ENCODE measurements at regions not wholly inside any gene's neighbourhood (a gene's known extent, or its start where the extent isn't known, plus 50 kb on each side); places are given as distances from the start of the nearest gene placed in this dataset.
"Not testable (repeated sequence)": the region's sequence is repeated elsewhere in the genome, so short reads cannot be mapped to it uniquely, and the experiment has no call there.

DNA sequence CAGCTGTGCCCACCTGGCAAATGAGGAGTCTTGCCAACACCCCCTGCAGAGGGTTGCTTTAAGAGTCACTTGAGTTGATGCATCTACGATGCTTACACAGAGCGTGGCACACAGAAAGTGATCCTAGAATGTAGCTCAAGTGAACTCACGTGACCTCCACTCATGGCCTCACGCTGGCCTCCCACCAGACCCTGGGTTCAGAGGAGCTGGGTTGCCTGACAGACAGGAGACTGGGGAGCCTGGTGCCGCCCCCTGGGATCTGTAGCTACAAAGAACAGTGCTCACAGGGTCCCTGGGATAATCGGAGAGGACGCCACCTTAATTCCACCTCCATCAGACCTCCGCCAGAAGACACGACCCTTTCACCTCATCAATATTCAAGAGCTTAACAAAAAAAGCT lies 81.4 kb upstream of the CASZ1 start:
- no peak overlapping the region for H3K27ac ChIP-seq
- TF ChIP-seq, protein P1, sequence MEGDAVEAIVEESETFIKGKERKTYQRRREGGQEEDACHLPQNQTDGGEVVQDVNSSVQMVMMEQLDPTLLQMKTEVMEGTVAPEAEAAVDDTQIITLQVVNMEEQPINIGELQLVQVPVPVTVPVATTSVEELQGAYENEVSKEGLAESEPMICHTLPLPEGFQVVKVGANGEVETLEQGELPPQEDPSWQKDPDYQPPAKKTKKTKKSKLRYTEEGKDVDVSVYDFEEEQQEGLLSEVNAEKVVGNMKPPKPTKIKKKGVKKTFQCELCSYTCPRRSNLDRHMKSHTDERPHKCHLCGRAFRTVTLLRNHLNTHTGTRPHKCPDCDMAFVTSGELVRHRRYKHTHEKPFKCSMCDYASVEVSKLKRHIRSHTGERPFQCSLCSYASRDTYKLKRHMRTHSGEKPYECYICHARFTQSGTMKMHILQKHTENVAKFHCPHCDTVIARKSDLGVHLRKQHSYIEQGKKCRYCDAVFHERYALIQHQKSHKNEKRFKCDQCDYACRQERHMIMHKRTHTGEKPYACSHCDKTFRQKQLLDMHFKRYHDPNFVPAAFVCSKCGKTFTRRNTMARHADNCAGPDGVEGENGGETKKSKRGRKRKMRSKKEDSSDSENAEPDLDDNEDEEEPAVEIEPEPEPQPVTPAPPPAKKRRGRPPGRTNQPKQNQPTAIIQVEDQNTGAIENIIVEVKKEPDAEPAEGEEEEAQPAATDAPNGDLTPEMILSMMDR (IDR thresholded peaks at IDR 0.05) = no peak
- H3K4me3 ChIP-seq = no peak overlapping the region
- no peak for DNase-seq (ENCODE audit: low spot score)

DNA sequence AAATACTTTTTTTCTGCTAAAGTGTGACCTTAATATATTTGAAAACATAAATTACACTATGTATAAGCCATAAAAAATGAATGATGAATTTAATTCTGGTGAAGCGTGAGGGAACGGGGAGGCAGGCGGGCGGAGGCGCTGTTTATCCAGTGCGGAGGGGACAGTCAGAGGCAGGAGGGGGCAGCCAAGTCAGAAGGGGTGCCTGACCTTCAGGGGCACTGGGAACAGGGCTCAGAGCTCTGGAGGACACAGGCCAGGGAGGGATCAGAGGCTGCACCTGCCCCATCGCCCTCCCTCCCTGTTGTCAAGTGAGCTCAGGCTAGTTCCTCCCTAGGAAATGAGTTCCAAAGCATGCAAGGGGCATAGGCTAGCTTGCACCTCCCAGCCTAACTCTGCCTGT lies 82.0 kb upstream of the CASZ1 start:
- TF ChIP-seq, protein P1 (IDR thresholded peaks at IDR 0.05) = no peak
- Histone ChIP-seq H3K4me3 (no peak overlapping the region), H3K27ac (no peak overlapping the region)
- DNase-seq (ENCODE audit: low spot score) = no peak

DNA sequence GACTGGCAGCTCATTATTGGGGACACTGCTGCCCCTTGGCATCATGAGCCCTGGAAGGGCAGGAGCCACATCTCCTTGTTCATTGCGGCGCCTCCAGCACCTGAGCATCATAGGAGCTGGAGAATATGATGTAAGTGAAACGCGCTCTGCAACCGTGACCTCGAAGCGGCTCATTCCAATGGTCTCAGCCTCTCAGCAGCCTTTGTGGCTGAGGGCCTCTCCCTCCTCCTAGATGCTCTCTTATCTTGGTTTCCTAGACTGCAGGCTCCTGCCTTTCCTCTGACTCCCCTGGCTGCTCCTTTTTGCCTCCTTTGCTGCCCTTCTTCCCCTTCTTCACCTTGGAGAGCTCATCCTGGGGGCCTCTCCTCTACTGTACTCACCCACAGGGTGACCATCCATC lies 83.6 kb upstream of the CASZ1 start:
- Histone ChIP-seq H3K4me3 (no peak overlapping the region), H3K27ac (no peak overlapping the region)
- DNase-seq (ENCODE audit: low spot score) = no peak
- TF ChIP-seq, protein P1 (IDR thresholded peaks at IDR 0.05) = no peak

DNA sequence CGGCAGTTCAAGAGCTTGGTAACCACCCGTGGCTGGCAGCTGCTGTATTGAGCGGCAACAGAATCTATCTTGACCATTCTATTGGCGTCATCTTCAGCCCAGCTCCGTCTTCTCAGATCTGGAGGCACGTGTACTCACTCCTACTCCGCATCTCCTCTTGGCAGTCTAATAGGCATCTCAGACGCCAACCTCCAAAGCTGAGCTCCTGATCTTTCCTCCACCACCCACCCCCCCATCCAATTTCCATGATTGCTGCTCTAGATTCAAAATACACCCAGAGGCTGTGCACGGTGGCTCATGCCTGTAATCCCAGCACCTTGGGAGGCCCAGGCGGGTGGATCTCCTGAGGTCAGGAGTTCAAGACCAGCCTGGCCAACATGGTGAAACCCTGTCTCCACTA lies 84.6 kb upstream of the CASZ1 start:
- Histone ChIP-seq H3K4me3 (no peak overlapping the region), H3K27ac (no peak overlapping the region)
- TF ChIP-seq, protein P1 (IDR thresholded peaks at IDR 0.05) = no peak
- DNase-seq (ENCODE audit: low spot score) = no peak

DNA sequence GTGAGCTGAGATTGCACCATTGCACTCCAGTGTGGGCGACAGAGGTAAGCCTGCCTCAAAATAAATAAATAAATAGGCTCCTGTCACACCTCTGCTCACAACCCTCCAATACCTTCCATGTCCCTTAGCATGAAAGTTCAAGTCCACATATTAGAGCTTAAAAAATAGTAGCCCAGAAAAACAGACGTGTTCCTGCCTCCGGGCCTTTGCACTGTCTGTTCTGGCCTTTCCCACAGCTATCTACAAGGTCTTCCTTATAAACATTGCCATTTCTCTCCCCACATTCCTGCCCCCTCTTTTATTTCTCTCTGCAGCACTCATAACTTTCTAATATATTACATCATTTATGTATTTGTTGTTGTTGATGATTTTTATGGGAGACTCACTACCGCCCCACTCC lies 85.6 kb upstream of the CASZ1 start:
- TF ChIP-seq, protein P1 (IDR thresholded peaks at IDR 0.05) = no peak
- no peak overlapping the region for H3K4me3 ChIP-seq
- DNase-seq (ENCODE audit: low spot score) = no peak
- no peak overlapping the region for H3K27ac ChIP-seq

DNA sequence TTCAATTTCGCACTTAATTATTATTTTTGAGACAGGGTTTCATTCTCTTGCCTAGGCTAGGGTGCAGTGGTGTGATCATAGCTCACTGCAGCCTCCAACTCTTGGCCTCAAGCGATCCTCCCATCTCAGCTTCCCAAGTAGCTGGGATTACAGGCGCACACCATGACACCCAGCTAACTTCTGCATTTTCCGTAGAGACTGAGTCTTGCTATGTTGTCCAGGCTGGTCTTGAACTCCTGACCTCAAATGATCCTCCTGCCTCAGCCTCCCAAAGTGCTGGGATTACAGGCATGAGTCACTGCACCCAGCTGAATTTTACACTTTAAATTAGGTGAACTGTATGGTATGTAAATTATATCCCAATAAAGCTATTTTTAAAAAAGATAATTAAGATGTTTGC lies 90.6 kb upstream of the CASZ1 start:
- DNase-seq (ENCODE audit: low spot score); H3K4me3 ChIP-seq; H3K27ac ChIP-seq: not testable (repeated sequence)

DNA sequence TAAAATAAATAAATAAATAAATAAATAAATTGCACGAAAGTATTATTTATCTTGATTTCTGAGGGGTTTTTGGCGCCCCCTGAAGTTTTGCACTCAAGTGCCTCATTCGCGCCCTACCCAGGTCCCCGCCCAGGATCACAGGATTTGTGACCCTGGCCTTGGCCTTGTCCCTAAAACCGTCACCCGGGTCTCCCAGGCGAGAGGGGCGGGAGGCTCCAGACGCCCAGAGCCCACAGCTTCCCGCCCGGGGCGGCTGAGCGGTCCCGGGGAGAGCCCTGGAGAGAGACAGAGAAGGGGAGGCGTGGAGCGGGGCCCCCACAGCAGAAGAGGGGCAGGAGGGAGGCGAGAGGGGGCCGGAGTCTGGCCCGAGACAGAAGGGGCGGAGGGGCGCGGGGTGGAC lies 91.8 kb upstream of the CASZ1 start:
- Histone ChIP-seq H3K4me3 (peak overlapping the region; percentile 34), H3K27ac (no peak overlapping the region)
- DNase-seq (ENCODE audit: low spot score) = no peak
- TF ChIP-seq, protein P1 (IDR thresholded peaks at IDR 0.05) = no peak
